Spleen (tissue), 11 donors: ENCODE measurements at regions not wholly inside any gene's neighbourhood (a gene's known extent, or its start where the extent isn't known, plus 50 kb on each side); places are given as distances from the start of the nearest gene placed in this dataset.

Source experiments
- DNase-seq: peaks from one replicate; pipeline ENCODE4 v3.0.0-alpha.2; 2020
- H3K27ac ChIP-seq, 8 donors: fragments of 200-600 bp; sonication (generic) in 7 of 8; 1 replicate in 4 of 8; 2 replicates in 4 of 8; pipeline versions ENCODE4 v1.5.0 to v1.8.0; 2016 to 2021; ENCODE audit warnings: inconsistent platforms in 4 of 8, mild to moderate bottlenecking in 4 of 8, moderate library complexity in 1 of 8
- H3K27me3 ChIP-seq, 7 donors: fragments of 200-600 bp; sonication (generic) in 6 of 7; replicated peaks in 1 of 7; 1 replicate in 4 of 7; 2 replicates in 3 of 7; pipeline versions ENCODE4 v1.5.0 to v1.8.0; 2016 to 2021; ENCODE audit warnings: inconsistent platforms in 3 of 7, mild to moderate bottlenecking in 1 of 7
- H3K36me3 ChIP-seq, 6 donors: fragments of 200-600 bp; sonication (generic) in 5 of 6; 1 replicate in 4 of 6; 2 replicates in 2 of 6; pipeline versions ENCODE4 v1.5.0 to v1.8.0; 2016 to 2021; ENCODE audit warnings: inconsistent platforms in 2 of 6
- H3K4me1 ChIP-seq, 6 donors: fragments of 200-600 bp; sonication (generic) in 5 of 6; 1 replicate in 3 of 6; 2 replicates in 3 of 6; pipeline versions ENCODE4 v1.5.0 to v1.8.0; 2016 to 2021; ENCODE audit warnings: inconsistent platforms in 3 of 6
- H3K4me3 ChIP-seq, 8 donors: fragments of 200-600 bp; sonication (generic) in 7 of 8; 1 replicate in 4 of 8; 2 replicates in 4 of 8; pipeline versions ENCODE4 v1.5.0 to v1.8.0; 2016 to 2021; ENCODE audit warnings: inconsistent platforms in 4 of 8, mild to moderate bottlenecking in 4 of 8, moderate library complexity in 2 of 8
- H3K9me3 ChIP-seq, 8 donors: fragments of 200-600 bp; sonication (generic) in 7 of 8; 1 replicate in 4 of 8; 2 replicates in 4 of 8; pipeline versions ENCODE4 v1.5.0 to v1.8.0; 2016 to 2021; ENCODE audit warnings: inconsistent platforms in 4 of 8
- POLR2A ChIP-seq, 3 donors: fragments of 450-650 bp; IDR thresholded peaks; one replicate each; pipeline ENCODE4 v1.5.1; 2017; ENCODE audit warnings: antibody characterized with exemption in 3 of 3, mild to moderate bottlenecking in 1 of 3
- POLR2AphosphoS5 ChIP-seq, 3 donors: sonication (generic); formaldehyde crosslinking; IDR thresholded peaks; one replicate each; pipeline ENCODE4 v1.5.1; 2017; ENCODE audit warnings: antibody characterized with exemption in 3 of 3
- WGBS, 5 donors: extraction: QIAGEN DNeasy Blood & Tissue Kit in 3 of 5; methylation state at CpG; one replicate each; pipeline versions ENCODE4 v1.1.5 to v1.1.7; 2013 to 2018; 5-methylcytosine and 5-hydroxymethylcytosine counted together
- intact Hi-C: fragments of 100-400 bp; cut with DNase I; formaldehyde crosslinking; loops from one replicate; pipeline ENCODE4 v1.15.0; 2023; ENCODE audit warnings: low total_unique reads
- TF ChIP-seq, protein P1 (sequence below), 11 experiments: fragments of 200-600 bp in 7 of 11; fragments of 450-650 bp in 4 of 11; sonication (generic) in 4 of 11; IDR thresholded peaks in 8 of 11; conservative IDR thresholded peaks in 3 of 11; 1 replicate in 7 of 11; 2 replicates in 4 of 11; pipeline versions ENCODE4 v1.4.0 to v1.8.0; 2016 to 2021; ENCODE audit warnings: antibody characterized with exemption in 11 of 11, inconsistent platforms in 4 of 11, mild to moderate bottlenecking in 1 of 11
- donor health status: healthy with polysubstance abuse.
- donor health status: DM: no; HTN: no; CAD: no; lungs with moderate emphysema.
- donor health status: DM: no; HTN: no; CAD: no.
- donor health status: Bipolar disorder and iron deficiency.
- donor health status: healthy.
- donor health status: DM: no; HTN: no; CAD: no.
- donor health status: DM: yes; HTN: yes; CAD: no.

DNA sequence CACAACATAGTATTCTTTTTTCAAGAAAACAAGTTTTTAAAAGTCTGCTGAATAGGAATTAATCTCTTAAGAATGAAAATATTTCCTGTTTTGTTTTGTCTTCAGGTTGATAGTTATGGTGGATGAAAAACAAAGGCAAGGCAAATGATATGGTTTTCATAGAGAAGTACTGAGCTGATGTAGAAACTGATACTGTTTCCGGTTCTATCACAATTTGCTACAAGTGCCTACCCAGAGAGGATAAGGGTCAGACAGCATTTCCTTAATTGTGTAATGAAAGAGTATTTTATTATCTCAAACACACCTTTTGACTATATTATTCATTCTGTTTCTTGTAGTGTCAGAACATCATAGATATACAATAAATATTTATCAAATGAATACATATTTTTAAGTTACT is 836.3 kb downstream of the SQOR start:
- DNase-seq, result no peak
- Histone ChIP-seq H3K36me3 (no peaks in the 10 kb centered on the region), H3K9me3 (peaks cover 0 to 22% (median 0%) of the 10 kb centered on the region in 8 donors), H3K27ac (no peak overlapping the region), H3K4me3 (no peak overlapping the region), H3K27me3 (no peaks in the 10 kb centered on the region), H3K4me1 (no peaks in the 10 kb centered on the region)
- no peak for TF ChIP-seq POLR2A (IDR thresholded peaks at IDR 0.05)
- no peak for TF ChIP-seq POLR2AphosphoS5 (IDR thresholded peaks at IDR 0.05)
- TF ChIP-seq, protein P1, sequence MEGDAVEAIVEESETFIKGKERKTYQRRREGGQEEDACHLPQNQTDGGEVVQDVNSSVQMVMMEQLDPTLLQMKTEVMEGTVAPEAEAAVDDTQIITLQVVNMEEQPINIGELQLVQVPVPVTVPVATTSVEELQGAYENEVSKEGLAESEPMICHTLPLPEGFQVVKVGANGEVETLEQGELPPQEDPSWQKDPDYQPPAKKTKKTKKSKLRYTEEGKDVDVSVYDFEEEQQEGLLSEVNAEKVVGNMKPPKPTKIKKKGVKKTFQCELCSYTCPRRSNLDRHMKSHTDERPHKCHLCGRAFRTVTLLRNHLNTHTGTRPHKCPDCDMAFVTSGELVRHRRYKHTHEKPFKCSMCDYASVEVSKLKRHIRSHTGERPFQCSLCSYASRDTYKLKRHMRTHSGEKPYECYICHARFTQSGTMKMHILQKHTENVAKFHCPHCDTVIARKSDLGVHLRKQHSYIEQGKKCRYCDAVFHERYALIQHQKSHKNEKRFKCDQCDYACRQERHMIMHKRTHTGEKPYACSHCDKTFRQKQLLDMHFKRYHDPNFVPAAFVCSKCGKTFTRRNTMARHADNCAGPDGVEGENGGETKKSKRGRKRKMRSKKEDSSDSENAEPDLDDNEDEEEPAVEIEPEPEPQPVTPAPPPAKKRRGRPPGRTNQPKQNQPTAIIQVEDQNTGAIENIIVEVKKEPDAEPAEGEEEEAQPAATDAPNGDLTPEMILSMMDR (IDR thresholded peaks at IDR 0.05 in 8 of 11, conservative IDR thresholded peaks at IDR 0.05 in 3 of 11), result no peak
- intact Hi-C loops, result no loop called here
- 66 to 93% (median 82%) methylated on average over 1 of the region's 1 CpG for WGBS, 5 donors

DNA sequence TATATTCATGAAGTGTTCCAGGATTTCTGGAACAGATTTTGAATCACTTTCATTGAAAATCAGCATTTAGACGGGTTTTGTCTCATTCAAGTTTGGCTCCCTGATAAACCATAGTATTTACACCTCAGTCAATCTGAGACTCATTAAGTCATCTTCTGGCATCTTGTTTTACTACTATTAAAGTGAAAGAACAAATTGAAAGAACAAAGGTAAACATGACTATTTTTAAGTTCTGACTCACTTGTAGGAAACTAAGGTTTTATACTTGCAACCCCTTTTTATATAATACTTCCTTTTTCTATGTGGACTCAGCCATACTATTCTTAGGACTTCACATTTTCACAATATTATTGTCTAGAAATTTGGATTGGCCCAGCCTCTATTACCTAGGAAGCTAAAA is 854.4 kb downstream of the SQOR start:
- Histone ChIP-seq H3K27me3 (no peaks in the 10 kb centered on the region), H3K4me3 (no peak overlapping the region), H3K36me3 (no peaks in the 10 kb centered on the region), H3K4me1 (no peaks in the 10 kb centered on the region), H3K27ac (no peak overlapping the region), H3K9me3 (peaks cover 0 to 10% (median 0%) of the 10 kb centered on the region in 8 donors)
- intact Hi-C loops, result no loop called here
- no peak for TF ChIP-seq POLR2A (IDR thresholded peaks at IDR 0.05)
- no peak for TF ChIP-seq POLR2AphosphoS5 (IDR thresholded peaks at IDR 0.05)
- TF ChIP-seq, protein P1 (IDR thresholded peaks at IDR 0.05 in 8 of 11, conservative IDR thresholded peaks at IDR 0.05 in 3 of 11), result no peak
- no peak for DNase-seq
- WGBS, 5 donors, result 73 to 96% (median 82%) methylated on average over 1 of the region's 1 CpG

DNA sequence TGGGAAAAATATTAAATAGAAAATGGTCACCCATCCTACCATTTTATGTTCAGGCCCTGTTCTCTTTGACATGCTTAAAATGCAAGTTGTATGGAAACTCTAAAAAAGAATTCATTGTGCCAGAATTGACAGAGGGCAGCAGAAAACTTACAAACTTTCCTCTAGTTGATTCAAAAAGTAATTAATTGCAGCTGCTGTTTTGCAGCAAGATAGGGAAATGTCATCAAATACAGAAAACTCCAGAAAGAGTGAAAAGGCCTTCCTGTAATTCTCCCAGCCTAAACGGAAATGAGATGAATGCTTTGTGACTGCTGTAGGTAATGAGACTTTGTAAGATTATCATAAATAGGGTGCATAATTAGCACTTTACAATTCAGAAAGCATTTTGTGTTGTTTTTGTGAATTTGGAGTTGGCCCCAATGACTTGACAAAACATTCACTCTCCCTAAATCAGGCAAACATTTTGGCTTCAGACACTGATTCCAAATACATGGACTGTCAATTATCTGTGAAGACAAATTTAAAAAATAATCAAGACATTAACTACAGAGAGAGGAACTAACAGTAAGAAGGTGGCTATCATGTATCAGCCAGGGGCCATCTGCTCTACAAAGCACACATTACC is 861.8 kb downstream of the SQOR start:
- Histone ChIP-seq H3K36me3 (no peaks in the 10 kb centered on the region), H3K27ac (no peak overlapping the region), H3K4me1 (no peaks in the 10 kb centered on the region), H3K4me3 (no peak overlapping the region), H3K27me3 (no peaks in the 10 kb centered on the region), H3K9me3 (peaks cover 0 to 22% (median 0%) of the 10 kb centered on the region in 8 donors)
- no peak for TF ChIP-seq POLR2A (IDR thresholded peaks at IDR 0.05)
- TF ChIP-seq POLR2AphosphoS5 (IDR thresholded peaks at IDR 0.05), result no peak
- TF ChIP-seq, protein P1 (IDR thresholded peaks at IDR 0.05 in 8 of 11, conservative IDR thresholded peaks at IDR 0.05 in 3 of 11), result no peak
- intact Hi-C loops, result no loop called here
- DNase-seq, result no peak
- 30 to 47% (median 38%) methylated on average over 1 of the region's 1 CpG for WGBS, 5 donors

- TF ChIP-seq POLR2AphosphoS5 (IDR thresholded peaks at IDR 0.05) (no peak), POLR2A (IDR thresholded peaks at IDR 0.05) (no peak)
- TF ChIP-seq, protein P1 (IDR thresholded peaks at IDR 0.05 in 8 of 11, conservative IDR thresholded peaks at IDR 0.05 in 3 of 11), result peak in 4 of 11 experiments; percentile 9 to 31 (median 27)
- WGBS, 5 donors, result 54 to 74% (median 64%) methylated on average over 3 of the region's 3 CpGs
- Histone ChIP-seq H3K9me3 (peaks cover 0 to 17% (median 0%) of the 10 kb centered on the region in 8 donors), H3K27me3 (no peaks in the 10 kb centered on the region), H3K4me1 (no peaks in the 10 kb centered on the region), H3K27ac (no peak overlapping the region), H3K36me3 (no peaks in the 10 kb centered on the region), H3K4me3 (no peak overlapping the region)
- intact Hi-C loops, result loop anchor here (10.0 kb wide), 1 partner anchor 188 kb away; no protein-coding TSS in a partner anchor
- no peak for DNase-seq
These were observed 867.8 kb downstream of the SQOR start for GRCh38 chr15:46502667-46503066.
